ENCODE measurements at regions not wholly inside any gene's neighbourhood (a gene's known extent, or its start where the extent isn't known, plus 50 kb on each side); places are given as distances from the start of the nearest gene placed in this dataset.

DNA sequence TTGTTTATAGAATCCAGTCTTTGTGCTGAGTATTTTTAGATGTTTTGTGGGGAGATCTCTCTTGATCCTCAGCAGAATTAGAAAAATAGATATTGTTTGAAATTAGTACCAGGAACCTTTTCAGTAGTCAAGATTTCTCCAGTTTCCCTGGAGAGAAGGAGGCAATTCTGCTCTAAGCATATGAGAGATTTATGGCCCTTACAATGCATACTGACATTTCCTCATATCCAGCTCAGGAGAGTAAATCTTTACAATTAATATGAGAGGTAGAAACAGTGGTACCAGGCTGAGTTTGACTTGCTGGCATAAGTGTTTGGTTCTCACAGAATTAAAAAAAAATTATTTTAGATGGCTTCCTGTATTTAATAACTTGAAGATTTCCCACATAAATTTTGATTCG, 239.1 kb upstream of the SGO1 start:
- no peak for DNase-seq (ENCODE audit: low spot score)
- TF ChIP-seq CTCF (IDR thresholded peaks at IDR 0.05; ENCODE audit: borderline replicate concordance, control extremely low read depth, extremely low read depth, insufficient read depth, missing control alignments) = no peak
- in situ Hi-C loops (cut with MboI; ENCODE audit: low sequenced_read_pairs, unreplicated experiment) = no loop called here

DNA sequence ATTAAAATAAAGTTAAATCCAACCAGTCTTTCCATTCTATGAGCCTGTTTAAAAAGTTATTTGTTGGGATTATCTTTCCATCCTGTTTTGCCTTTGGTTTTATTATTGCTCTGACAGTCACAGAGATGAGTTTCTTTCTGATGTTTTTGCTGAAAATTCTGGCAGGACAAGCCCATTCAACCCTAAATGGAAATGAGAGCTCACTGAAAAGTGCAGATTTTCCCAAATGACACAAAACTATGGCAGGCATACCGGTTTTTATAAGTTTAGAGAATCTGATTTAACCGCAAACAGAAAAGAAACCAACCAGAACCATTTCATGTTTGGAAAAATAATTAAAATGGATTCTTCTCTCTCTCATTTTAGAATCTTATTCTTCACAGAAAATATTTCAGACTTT, 238.1 kb upstream of the SGO1 start:
- DNase-seq (ENCODE audit: low spot score) = no peak
- no peak for TF ChIP-seq CTCF (IDR thresholded peaks at IDR 0.05; ENCODE audit: borderline replicate concordance, control extremely low read depth, extremely low read depth, insufficient read depth, missing control alignments)
- in situ Hi-C loops (cut with MboI; ENCODE audit: low sequenced_read_pairs, unreplicated experiment) = no loop called here

- DNase-seq (ENCODE audit: low spot score) = no peak
- in situ Hi-C loops (cut with MboI; ENCODE audit: low sequenced_read_pairs, unreplicated experiment) = no loop called here
Measured at GRCh38 chr3:20422391-20422790, 236.4 kb upstream of the SGO1 start.

DNA sequence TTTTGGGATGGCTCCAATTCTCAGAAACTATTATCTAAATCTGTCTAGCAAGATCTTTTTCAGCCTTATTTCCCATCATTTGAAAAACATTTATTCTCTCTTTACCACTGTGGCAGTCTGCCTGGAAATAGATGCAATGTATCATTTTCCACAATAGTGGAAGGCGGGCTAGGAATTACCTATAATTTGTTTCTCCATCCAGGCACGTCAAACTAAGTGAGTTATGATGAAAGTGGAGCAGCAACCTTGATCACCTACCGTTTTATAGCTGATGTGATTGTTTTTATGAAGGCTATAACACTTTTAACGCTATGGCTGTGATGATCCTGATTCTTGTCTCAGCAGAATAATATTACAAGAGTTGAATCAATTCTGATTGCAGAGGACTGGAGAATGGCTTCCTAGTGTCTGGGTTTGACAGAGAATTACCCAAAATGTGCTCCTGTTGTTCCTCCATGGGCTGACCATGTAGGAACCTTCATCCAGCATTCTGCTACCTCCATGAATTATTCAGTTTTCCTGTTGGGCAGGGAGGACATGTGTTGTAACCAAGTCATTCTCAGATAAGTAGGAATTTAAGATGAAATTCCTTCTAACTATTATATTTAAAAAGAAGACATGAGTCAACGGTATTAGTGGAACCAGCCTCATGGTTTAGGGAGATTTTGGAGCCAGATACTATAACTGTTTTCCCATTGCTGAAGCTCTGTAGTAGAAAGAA, 231.5 kb upstream of the SGO1 start:
- no peak for DNase-seq (ENCODE audit: low spot score)
- in situ Hi-C loops (cut with MboI; ENCODE audit: low sequenced_read_pairs, unreplicated experiment) = no loop called here
- TF ChIP-seq CTCF (IDR thresholded peaks at IDR 0.05; ENCODE audit: borderline replicate concordance, control extremely low read depth, extremely low read depth, insufficient read depth, missing control alignments) = no peak

More at GRCh38 chr3:20422391-20422790, 236.4 kb upstream of the SGO1 start:
- no peak for TF ChIP-seq CTCF (IDR thresholded peaks at IDR 0.05; ENCODE audit: borderline replicate concordance, control extremely low read depth, extremely low read depth, insufficient read depth, missing control alignments)

- TF ChIP-seq CTCF (IDR thresholded peaks at IDR 0.05; ENCODE audit: borderline replicate concordance, control extremely low read depth, extremely low read depth, insufficient read depth, missing control alignments) = no peak
- in situ Hi-C loops (cut with MboI; ENCODE audit: low sequenced_read_pairs, unreplicated experiment) = no loop called here
- DNase-seq (ENCODE audit: low spot score) = no peak
Measured at GRCh38 chr3:20406611-20407011, 220.6 kb upstream of the SGO1 start.

DNA sequence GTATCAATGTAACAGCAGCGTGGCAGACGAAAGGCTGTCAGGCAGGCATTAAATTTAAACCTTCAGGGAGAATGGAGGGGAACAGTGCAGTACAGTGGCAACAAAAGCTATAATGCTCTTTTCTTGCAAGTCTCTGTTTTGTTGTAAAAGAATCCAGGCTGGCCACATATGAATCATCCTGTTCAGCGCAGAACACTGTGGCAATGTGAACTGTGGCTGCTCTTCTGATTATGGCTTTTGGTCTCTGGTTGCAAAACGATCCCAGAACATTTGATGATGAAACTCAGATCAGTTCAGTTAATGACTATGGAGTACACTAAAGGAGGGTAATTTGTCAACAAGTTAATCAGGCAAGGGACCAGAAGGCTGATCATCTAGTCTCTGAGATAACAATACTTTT, 219.7 kb upstream of the SGO1 start:
- in situ Hi-C loops (cut with MboI; ENCODE audit: low sequenced_read_pairs, unreplicated experiment) = no loop called here
- no peak for TF ChIP-seq CTCF (IDR thresholded peaks at IDR 0.05; ENCODE audit: borderline replicate concordance, control extremely low read depth, extremely low read depth, insufficient read depth, missing control alignments)
- no peak for DNase-seq (ENCODE audit: low spot score)

All from GM13976 (cell line).